ENCODE measurements at regions not wholly inside any gene's neighbourhood (a gene's known extent, or its start where the extent isn't known, plus 50 kb on each side); places are given as distances from the start of the nearest gene placed in this dataset.
A peak's percentile ranks its signal among the peaks of the same experiment; 100 is the strongest.

- DNase-seq (ENCODE audit: low read depth in 1 of 2, low spot score in 1 of 2) = no peak
- no peak overlapping the region for H3K4me3 ChIP-seq
- no peak overlapping the region for H3K27ac ChIP-seq
- no peaks in the 10 kb centered on the region for H3K27me3 ChIP-seq
- H3K4me1 ChIP-seq (ENCODE audit: low read depth) = no peaks in the 10 kb centered on the region
- H3K36me3 ChIP-seq = no peaks in the 10 kb centered on the region
- TF ChIP-seq, protein P1, sequence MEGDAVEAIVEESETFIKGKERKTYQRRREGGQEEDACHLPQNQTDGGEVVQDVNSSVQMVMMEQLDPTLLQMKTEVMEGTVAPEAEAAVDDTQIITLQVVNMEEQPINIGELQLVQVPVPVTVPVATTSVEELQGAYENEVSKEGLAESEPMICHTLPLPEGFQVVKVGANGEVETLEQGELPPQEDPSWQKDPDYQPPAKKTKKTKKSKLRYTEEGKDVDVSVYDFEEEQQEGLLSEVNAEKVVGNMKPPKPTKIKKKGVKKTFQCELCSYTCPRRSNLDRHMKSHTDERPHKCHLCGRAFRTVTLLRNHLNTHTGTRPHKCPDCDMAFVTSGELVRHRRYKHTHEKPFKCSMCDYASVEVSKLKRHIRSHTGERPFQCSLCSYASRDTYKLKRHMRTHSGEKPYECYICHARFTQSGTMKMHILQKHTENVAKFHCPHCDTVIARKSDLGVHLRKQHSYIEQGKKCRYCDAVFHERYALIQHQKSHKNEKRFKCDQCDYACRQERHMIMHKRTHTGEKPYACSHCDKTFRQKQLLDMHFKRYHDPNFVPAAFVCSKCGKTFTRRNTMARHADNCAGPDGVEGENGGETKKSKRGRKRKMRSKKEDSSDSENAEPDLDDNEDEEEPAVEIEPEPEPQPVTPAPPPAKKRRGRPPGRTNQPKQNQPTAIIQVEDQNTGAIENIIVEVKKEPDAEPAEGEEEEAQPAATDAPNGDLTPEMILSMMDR (IDR thresholded peaks at IDR 0.05; ENCODE audit: low read depth, low read length) = no peak
- no peaks in the 10 kb centered on the region for H3K9me3 ChIP-seq (ENCODE audit: low read depth)
Measured at GRCh38 chr20:54283253-54283652, 75.4 kb downstream of the PFDN4 start.

- Histone ChIP-seq H3K36me3 (no peaks in the 10 kb centered on the region), H3K27me3 (no peaks in the 10 kb centered on the region), H3K4me3 (no peak overlapping the region), H3K27ac (no peak overlapping the region), H3K9me3 (ENCODE audit: low read depth) (no peaks in the 10 kb centered on the region), H3K4me1 (ENCODE audit: low read depth) (no peaks in the 10 kb centered on the region)
- no peak for DNase-seq (ENCODE audit: low read depth in 1 of 2, low spot score in 1 of 2)
- TF ChIP-seq, protein P1 (IDR thresholded peaks at IDR 0.05; ENCODE audit: low read depth, low read length) = no peak
Measured at GRCh38 chr20:54284928-54285704, 77.2 kb downstream of the PFDN4 start.

GRCh38 chr20:54290636-54291035 lies 82.7 kb downstream of the PFDN4 start:
- no peak overlapping the region for H3K4me3 ChIP-seq
- TF ChIP-seq, protein P1 (IDR thresholded peaks at IDR 0.05; ENCODE audit: low read depth, low read length) = no peak
- no peaks in the 10 kb centered on the region for H3K9me3 ChIP-seq (ENCODE audit: low read depth)
- no peaks in the 10 kb centered on the region for H3K36me3 ChIP-seq
- H3K27ac ChIP-seq = no peak overlapping the region
- no peaks in the 10 kb centered on the region for H3K4me1 ChIP-seq (ENCODE audit: low read depth)
- no peaks in the 10 kb centered on the region for H3K27me3 ChIP-seq
- no peak for DNase-seq (ENCODE audit: low read depth in 1 of 2, low spot score in 1 of 2)

GRCh38 chr20:54291339-54292010 lies 83.6 kb downstream of the PFDN4 start:
- DNase-seq (ENCODE audit: low read depth in 1 of 2, low spot score in 1 of 2) = no peak
- no peak overlapping the region for H3K27ac ChIP-seq
- TF ChIP-seq, protein P1 (IDR thresholded peaks at IDR 0.05; ENCODE audit: low read depth, low read length) = no peak
- H3K36me3 ChIP-seq = no peaks in the 10 kb centered on the region
- H3K4me3 ChIP-seq = no peak overlapping the region
- H3K4me1 ChIP-seq (ENCODE audit: low read depth) = no peaks in the 10 kb centered on the region
- H3K9me3 ChIP-seq (ENCODE audit: low read depth) = no peaks in the 10 kb centered on the region
- no peaks in the 10 kb centered on the region for H3K27me3 ChIP-seq

GRCh38 chr20:54292185-54292584 lies 84.3 kb downstream of the PFDN4 start:
- TF ChIP-seq, protein P1 (IDR thresholded peaks at IDR 0.05; ENCODE audit: low read depth, low read length) = no peak
- Histone ChIP-seq H3K9me3 (ENCODE audit: low read depth) (no peaks in the 10 kb centered on the region), H3K4me3 (no peak overlapping the region), H3K27ac (no peak overlapping the region), H3K27me3 (no peaks in the 10 kb centered on the region), H3K4me1 (ENCODE audit: low read depth) (no peaks in the 10 kb centered on the region), H3K36me3 (no peaks in the 10 kb centered on the region)
- peak in 1 of 2 donors; percentile 38 for DNase-seq (ENCODE audit: low read depth in 1 of 2, low spot score in 1 of 2)

Measured in cardiac muscle cell (in vitro differentiated cells and primary cell).